ENCODE measurements at regions not wholly inside any gene's neighbourhood (a gene's known extent, or its start where the extent isn't known, plus 50 kb on each side); places are given as distances from the start of the nearest gene placed in this dataset.

DNA sequence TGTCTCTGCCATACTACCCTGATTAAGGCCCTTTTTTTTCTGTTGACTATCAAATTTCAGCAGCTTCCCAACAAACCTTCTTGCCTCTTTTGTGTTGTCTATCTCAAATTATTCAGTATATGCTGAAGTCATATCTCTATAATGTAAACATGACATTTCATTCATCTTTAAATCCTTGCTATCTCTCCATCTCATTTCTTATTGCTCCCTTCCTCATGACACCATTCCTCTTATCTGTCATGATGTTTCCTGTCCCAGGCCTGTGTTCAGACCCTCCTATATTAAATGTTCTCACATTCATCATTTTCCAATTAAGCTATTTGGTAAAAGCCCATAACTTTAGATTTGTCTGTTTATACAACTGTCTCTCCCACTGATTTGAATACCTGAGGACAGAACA, 482.6 kb downstream of the EPM2A start:
- Histone ChIP-seq H3K36me3 (ENCODE audit: insufficient read depth, insufficient read length, low read length) (no peaks in the 10 kb centered on the region), H3K9ac (ENCODE audit: insufficient read length, low read depth) (no peak overlapping the region), H3K4me1 (ENCODE audit: insufficient read depth, insufficient read length) (no peaks in the 10 kb centered on the region), H3K27me3 (ENCODE audit: insufficient read depth, insufficient read length) (no peaks in the 10 kb centered on the region), H3K9me3 (ENCODE audit: insufficient read depth, low read length) (no peaks in the 10 kb centered on the region; the same call in 1 of the 2 replicates), H3K4me3 (ENCODE audit: insufficient read length, low read depth) (no peak overlapping the region)
- no peak for DNase-seq (ENCODE audit: low read depth, low spot score)
- TF ChIP-seq YY1 (IDR thresholded peaks at IDR 0.05; ENCODE audit: insufficient read depth, insufficient read length) (no peak), ZNF274 (IDR thresholded peaks at IDR 0.05; ENCODE audit: low read depth, low read length) (no peak), SUZ12 (IDR thresholded peaks at IDR 0.05; ENCODE audit: extremely low read depth, insufficient read depth, insufficient read length) (no peak)

DNA sequence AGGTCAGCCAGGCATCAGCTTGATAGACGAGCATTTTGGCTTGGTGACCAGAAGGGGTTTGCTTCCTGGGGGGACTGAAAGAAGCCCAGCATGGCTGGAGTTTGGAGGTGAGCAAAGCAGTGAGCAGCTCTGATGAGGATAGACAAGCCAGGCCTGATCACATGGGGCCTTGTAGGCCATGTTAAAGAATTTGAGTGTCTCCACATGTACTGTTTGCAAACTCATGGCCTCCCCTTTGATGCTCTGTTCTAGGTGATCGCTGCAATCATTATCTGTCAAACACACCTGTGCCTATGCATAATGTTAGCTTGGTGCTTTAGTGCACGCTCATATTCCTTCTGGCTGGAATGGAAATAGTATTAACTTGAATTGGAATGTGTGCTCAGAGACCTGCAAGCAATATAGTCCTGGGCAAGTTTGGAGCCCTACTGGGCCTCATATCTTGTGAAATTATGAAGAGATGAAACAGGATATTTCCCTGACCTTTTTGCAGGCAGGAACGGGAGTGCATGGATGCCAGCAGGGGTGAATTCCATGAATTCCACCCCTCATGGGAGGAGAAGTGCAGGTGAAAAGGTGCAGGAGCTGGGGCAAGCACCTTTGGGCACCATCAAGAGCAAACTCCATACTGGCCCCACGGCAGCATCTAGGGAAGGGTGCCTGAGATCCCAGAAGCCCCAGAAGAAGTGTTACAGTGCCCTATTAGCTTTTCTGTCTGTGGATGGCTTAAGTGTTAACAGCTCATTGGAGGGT, 480.5 kb downstream of the EPM2A start:
- Histone ChIP-seq H3K9ac (ENCODE audit: insufficient read length, low read depth) (no peak overlapping the region), H3K36me3 (ENCODE audit: insufficient read depth, insufficient read length, low read length) (no peaks in the 10 kb centered on the region), H3K27me3 (ENCODE audit: insufficient read depth, insufficient read length) (no peaks in the 10 kb centered on the region), H3K4me1 (ENCODE audit: insufficient read depth, insufficient read length) (no peaks in the 10 kb centered on the region), H3K9me3 (ENCODE audit: insufficient read depth, low read length) (no peaks in the 10 kb centered on the region; the same call in 1 of the 2 replicates), H3K4me3 (ENCODE audit: insufficient read length, low read depth) (no peak overlapping the region)
- no peak for DNase-seq (ENCODE audit: low read depth, low spot score)
- TF ChIP-seq YY1 (IDR thresholded peaks at IDR 0.05; ENCODE audit: insufficient read depth, insufficient read length) (no peak), SUZ12 (IDR thresholded peaks at IDR 0.05; ENCODE audit: extremely low read depth, insufficient read depth, insufficient read length) (no peak), ZNF274 (IDR thresholded peaks at IDR 0.05; ENCODE audit: low read depth, low read length) (no peak)

DNA sequence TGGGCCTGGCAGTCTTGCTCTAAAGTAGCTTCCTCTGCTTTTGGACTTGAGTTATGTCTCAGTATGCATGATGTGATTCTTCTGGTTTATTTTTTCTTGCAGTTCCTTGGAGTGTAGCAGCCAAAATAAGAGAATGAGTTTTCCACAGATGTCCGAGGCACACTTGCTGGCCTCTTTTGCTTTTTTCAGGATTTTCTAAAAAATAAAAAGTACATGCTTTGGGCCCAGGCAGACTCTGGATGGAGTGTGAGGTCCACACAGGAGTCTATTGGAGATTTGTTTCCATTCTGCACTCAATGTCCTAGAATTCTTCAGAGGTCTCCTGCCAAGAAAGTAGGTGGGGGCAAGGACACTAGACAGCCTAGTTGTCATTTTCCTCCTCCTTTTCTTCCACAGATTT, 477.6 kb downstream of the EPM2A start:
- no peak for DNase-seq (ENCODE audit: low read depth, low spot score)
- Histone ChIP-seq H3K9ac (ENCODE audit: insufficient read length, low read depth) (no peak overlapping the region), H3K36me3 (ENCODE audit: insufficient read depth, insufficient read length, low read length) (no peaks in the 10 kb centered on the region), H3K4me3 (ENCODE audit: insufficient read length, low read depth) (no peak overlapping the region), H3K9me3 (ENCODE audit: insufficient read depth, low read length) (no peaks in the 10 kb centered on the region; the same call in 1 of the 2 replicates), H3K4me1 (ENCODE audit: insufficient read depth, insufficient read length) (no peaks in the 10 kb centered on the region), H3K27me3 (ENCODE audit: insufficient read depth, insufficient read length) (no peaks in the 10 kb centered on the region)
- no peak for TF ChIP-seq ZNF274 (IDR thresholded peaks at IDR 0.05; ENCODE audit: low read depth, low read length)
- TF ChIP-seq YY1 (IDR thresholded peaks at IDR 0.05; ENCODE audit: insufficient read depth, insufficient read length) = no peak
- TF ChIP-seq SUZ12 (IDR thresholded peaks at IDR 0.05; ENCODE audit: extremely low read depth, insufficient read depth, insufficient read length) = no peak

DNA sequence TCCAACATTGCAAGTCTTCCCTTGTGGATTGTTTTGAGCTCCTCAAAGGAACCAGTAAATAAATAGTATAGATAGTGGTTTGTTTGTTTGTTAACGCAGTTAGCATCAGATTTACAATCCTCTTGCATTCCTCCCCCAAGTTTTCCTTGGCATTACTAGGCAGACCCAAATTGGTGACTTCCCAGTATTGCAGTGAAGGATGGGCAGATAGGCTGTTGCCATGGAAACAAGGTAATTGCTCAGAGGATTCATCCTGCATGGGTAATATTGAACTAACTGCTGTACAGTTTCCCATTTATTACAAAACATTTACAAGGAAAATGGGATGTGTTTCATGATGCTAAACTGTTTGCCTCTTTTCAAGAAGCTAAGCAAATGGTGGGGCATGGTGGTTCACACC, 477.2 kb downstream of the EPM2A start:
- Histone ChIP-seq H3K4me3 (ENCODE audit: insufficient read length, low read depth) (no peak overlapping the region), H3K9ac (ENCODE audit: insufficient read length, low read depth) (no peak overlapping the region), H3K4me1 (ENCODE audit: insufficient read depth, insufficient read length) (no peaks in the 10 kb centered on the region), H3K36me3 (ENCODE audit: insufficient read depth, insufficient read length, low read length) (no peaks in the 10 kb centered on the region), H3K27me3 (ENCODE audit: insufficient read depth, insufficient read length) (no peaks in the 10 kb centered on the region), H3K9me3 (ENCODE audit: insufficient read depth, low read length) (no peaks in the 10 kb centered on the region; the same call in 1 of the 2 replicates)
- DNase-seq (ENCODE audit: low read depth, low spot score) = no peak
- TF ChIP-seq ZNF274 (IDR thresholded peaks at IDR 0.05; ENCODE audit: low read depth, low read length) (no peak), YY1 (IDR thresholded peaks at IDR 0.05; ENCODE audit: insufficient read depth, insufficient read length) (no peak), SUZ12 (IDR thresholded peaks at IDR 0.05; ENCODE audit: extremely low read depth, insufficient read depth, insufficient read length) (no peak)

DNA sequence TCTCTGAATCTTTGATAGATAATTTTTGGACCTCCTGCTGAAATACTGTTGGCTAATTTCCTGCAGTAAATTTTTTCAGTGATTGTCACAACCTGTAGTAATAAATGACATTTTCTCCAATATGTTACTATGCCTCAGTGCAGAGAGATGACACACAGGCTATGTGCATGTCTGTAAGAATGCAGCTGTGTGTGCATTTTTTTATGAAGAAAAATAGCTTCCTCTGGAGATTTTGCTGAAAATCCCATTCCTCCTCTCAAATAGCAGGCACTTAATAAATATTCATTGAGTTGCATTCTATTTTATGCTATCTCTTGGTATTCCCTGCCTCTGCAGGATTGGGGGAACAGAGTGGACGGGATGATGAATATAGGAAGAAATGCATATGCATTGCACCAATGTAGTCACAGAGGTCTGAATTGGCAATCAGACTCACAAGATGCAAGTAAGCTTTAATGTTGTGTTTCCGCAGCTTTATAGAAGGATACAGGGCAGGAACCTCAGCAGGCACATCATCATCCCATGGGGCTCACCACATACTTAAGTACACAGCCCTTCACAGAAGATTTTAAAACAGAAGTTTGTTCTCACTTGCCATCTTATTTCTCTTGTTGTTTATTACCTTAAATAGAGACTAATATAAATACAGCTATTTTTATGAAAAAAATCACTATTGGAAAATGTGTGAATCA, 474.7 kb downstream of the EPM2A start:
- no peak overlapping the region for H3K4me3 ChIP-seq (ENCODE audit: insufficient read length, low read depth)
- no peak for DNase-seq (ENCODE audit: low read depth, low spot score)
- no peaks in the 10 kb centered on the region for H3K36me3 ChIP-seq (ENCODE audit: insufficient read depth, insufficient read length, low read length)
- no peaks in the 10 kb centered on the region for H3K27me3 ChIP-seq (ENCODE audit: insufficient read depth, insufficient read length)
- no peak for TF ChIP-seq SUZ12 (IDR thresholded peaks at IDR 0.05; ENCODE audit: extremely low read depth, insufficient read depth, insufficient read length)
- no peak for TF ChIP-seq YY1 (IDR thresholded peaks at IDR 0.05; ENCODE audit: insufficient read depth, insufficient read length)
- no peak for TF ChIP-seq ZNF274 (IDR thresholded peaks at IDR 0.05; ENCODE audit: low read depth, low read length)
- H3K4me1 ChIP-seq (ENCODE audit: insufficient read depth, insufficient read length) = no peaks in the 10 kb centered on the region
- H3K9me3 ChIP-seq (ENCODE audit: insufficient read depth, low read length) = no peaks in the 10 kb centered on the region
- H3K9ac ChIP-seq (ENCODE audit: insufficient read length, low read depth) = no peak overlapping the region

DNA sequence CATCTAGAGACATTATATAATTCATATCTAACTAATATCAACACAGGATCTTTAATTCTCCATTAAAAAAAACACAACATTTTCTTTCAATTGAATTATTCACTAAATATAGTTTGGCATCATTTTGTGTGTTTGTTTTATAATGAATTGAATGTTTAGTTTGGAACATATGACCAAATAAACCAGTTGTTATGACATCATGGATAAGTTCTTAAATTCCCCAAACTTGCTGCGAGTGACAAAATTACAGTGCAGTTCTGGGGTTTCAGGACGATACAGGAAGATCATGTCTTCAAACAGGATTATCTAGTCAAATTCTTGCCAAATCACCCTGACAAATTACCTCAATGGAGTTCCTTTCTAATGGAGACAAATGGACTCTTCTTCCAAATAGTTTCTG, 473.6 kb downstream of the EPM2A start:
- no peaks in the 10 kb centered on the region for H3K9me3 ChIP-seq (ENCODE audit: insufficient read depth, low read length)
- H3K36me3 ChIP-seq (ENCODE audit: insufficient read depth, insufficient read length, low read length) = no peaks in the 10 kb centered on the region
- H3K27me3 ChIP-seq (ENCODE audit: insufficient read depth, insufficient read length) = no peaks in the 10 kb centered on the region
- TF ChIP-seq YY1 (IDR thresholded peaks at IDR 0.05; ENCODE audit: insufficient read depth, insufficient read length) (no peak), ZNF274 (IDR thresholded peaks at IDR 0.05; ENCODE audit: low read depth, low read length) (no peak)
- no peak overlapping the region for H3K4me3 ChIP-seq (ENCODE audit: insufficient read length, low read depth)
- H3K4me1 ChIP-seq (ENCODE audit: insufficient read depth, insufficient read length) = no peaks in the 10 kb centered on the region
- DNase-seq (ENCODE audit: low read depth, low spot score) = no peak
- H3K9ac ChIP-seq (ENCODE audit: insufficient read length, low read depth) = no peak overlapping the region

DNA sequence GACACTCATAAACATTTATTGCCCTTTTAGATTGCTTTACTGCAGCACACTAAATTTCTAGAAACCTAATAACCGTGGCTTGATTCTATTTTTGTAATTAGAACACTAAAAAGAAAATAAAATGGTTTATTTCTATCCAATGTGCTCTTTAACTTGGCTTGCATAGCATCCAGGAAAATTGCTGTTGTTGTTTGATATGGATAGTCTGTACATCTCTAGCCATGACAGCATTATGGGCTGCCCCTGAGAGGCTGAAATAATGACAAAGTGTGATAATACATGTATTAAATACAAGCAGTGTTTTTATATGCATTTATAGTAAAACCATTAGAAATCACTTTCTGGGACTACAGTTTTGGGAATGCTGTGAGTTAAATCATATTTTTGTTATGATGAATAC, 472.5 kb downstream of the EPM2A start:
- Histone ChIP-seq H3K4me3 (ENCODE audit: insufficient read length, low read depth) (no peak overlapping the region), H3K4me1 (ENCODE audit: insufficient read depth, insufficient read length) (no peaks in the 10 kb centered on the region), H3K9ac (ENCODE audit: insufficient read length, low read depth) (no peak overlapping the region), H3K9me3 (ENCODE audit: insufficient read depth, low read length) (no peaks in the 10 kb centered on the region), H3K27me3 (ENCODE audit: insufficient read depth, insufficient read length) (no peaks in the 10 kb centered on the region), H3K36me3 (ENCODE audit: insufficient read depth, insufficient read length, low read length) (no peaks in the 10 kb centered on the region)
- DNase-seq (ENCODE audit: low read depth, low spot score) = no peak
- TF ChIP-seq SUZ12 (IDR thresholded peaks at IDR 0.05; ENCODE audit: extremely low read depth, insufficient read depth, insufficient read length) (no peak), ZNF274 (IDR thresholded peaks at IDR 0.05; ENCODE audit: low read depth, low read length) (no peak), YY1 (IDR thresholded peaks at IDR 0.05; ENCODE audit: insufficient read depth, insufficient read length) (no peak)

All from NT2/D1 (cell line).